Activated naive CD8-positive, alpha-beta T cell treated with anti-CD3 and anti-CD28 coated beads, Interleukin-2, amount 10 ng/mL, durations not matched to agents 7 days and 5 days (primary cell): ENCODE measurements at regions not wholly inside any gene's neighbourhood (a gene's known extent, or its start where the extent isn't known, plus 50 kb on each side); places are given as distances from the start of the nearest gene placed in this dataset.

Experiments
- ATAC-seq: fragments of 150-1000 bp; cut with Tn5 transposase; one replicate; pipeline ENCODE4 v1.10.0; 2021; ENCODE audit warnings: low read depth, moderate library complexity
- POLR2A ChIA-PET: fragments of 350-600 bp; sonication (Branson Sonifier 250); formaldehyde crosslinking; loops from one replicate; lab custom pipeline; 2021; ENCODE audit warnings: antibody characterized with exemption; lab: Charles Lee
- DNase-seq: peaks from one replicate; pipeline ENCODE4 v3.0.0; 2021
- H3K27ac Mint-ChIP-seq: one replicate; pipeline ENCODE4 v1.8.0; 2022; ENCODE audit warnings: mild to moderate bottlenecking, mixed read lengths
- H3K27me3 Mint-ChIP-seq: one replicate; pipeline ENCODE4 v1.8.0; 2022; ENCODE audit warnings: mild to moderate bottlenecking, moderate library complexity, mixed read lengths
- H3K36me3 Mint-ChIP-seq: one replicate; pipeline ENCODE4 v1.8.0; 2021; ENCODE audit warnings: mild to moderate bottlenecking, mixed read lengths
- H3K4me1 Mint-ChIP-seq: one replicate; pipeline ENCODE4 v1.8.0; 2021; ENCODE audit warnings: mixed read lengths
- H3K4me3 Mint-ChIP-seq: one replicate; pipeline ENCODE4 v1.8.0; 2022; ENCODE audit warnings: mild to moderate bottlenecking, moderate library complexity, mixed read lengths
- H3K9me3 Mint-ChIP-seq: one replicate; pipeline ENCODE4 v1.8.0; 2021; ENCODE audit warnings: mixed read lengths

DNA sequence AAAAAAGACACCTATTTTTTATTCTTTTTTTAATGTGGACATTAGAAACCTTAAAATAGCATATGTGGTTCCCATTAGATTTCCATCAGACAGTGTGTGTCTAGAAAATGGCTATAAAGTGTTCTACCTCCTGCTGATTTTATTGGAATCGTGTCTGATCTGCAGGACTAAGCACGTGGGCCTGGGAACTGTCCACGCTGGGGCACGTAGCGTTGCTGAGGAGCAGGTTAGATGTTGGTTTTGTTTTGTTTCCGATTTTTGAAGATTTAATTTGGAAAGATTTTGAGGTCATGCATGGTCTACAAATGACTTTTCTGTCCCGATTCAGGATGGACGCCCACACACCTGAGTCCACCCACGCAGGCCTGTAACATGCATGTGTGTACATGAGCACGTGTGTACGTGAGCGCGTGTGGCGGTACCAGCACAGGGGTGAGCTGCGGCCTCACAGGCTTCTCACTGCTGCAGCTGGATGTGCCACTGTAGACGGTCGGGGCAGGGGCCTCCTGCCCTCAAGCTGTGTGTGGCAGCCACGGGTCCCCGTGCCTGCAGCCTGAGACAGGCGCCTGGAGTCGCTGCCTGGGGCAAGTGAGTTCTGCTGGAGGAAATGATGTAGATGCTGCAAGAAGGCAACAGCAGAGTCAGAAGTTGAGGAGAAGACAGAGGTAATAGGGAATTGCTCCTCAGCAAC lies 99.7 kb upstream of the CTDP1 start:
- Mint-ChIP-seq H3K4me1 (peaks cover 11% of the 10 kb centered on the region), H3K27ac (no peak overlapping the region), H3K27me3 (no peaks in the 10 kb centered on the region), H3K4me3 (no peak overlapping the region), H3K36me3 (no peaks in the 10 kb centered on the region), H3K9me3 (no peaks in the 10 kb centered on the region)
- ATAC-seq: no peak
- DNase-seq: peak; percentile 28
- POLR2A ChIA-PET: no interaction called here

- Mint-ChIP-seq H3K27ac (no peak overlapping the region), H3K4me3 (no peak overlapping the region), H3K27me3 (no peaks in the 10 kb centered on the region), H3K4me1 (peaks cover 4% of the 10 kb centered on the region), H3K36me3 (no peaks in the 10 kb centered on the region), H3K9me3 (no peaks in the 10 kb centered on the region)
- DNase-seq: peak; percentile 23
- POLR2A ChIA-PET: no interaction called here
- ATAC-seq: no peak
Measured at GRCh38 chr18:79580498-79581171, 99.0 kb upstream of the CTDP1 start.

DNA sequence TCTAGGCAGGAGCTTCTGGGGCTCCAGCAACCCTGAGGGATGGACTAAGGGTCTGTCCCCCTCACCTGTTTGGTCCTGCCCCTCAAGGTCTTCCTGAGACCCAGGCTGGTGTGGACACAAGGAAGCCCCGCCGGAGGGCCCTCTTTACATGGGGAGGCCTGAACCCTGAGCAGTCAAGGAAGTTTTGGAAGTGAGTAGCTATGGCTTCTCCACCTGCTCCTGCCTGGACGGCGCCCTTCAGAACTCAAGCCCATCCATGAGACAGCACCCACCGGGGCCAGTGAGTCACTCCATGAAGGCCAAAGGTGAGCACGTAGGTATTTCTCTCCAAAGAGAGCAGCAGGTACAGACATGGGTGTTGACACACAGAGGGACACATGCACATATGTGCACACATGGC lies 98.2 kb upstream of the CTDP1 start:
- no peaks in the 10 kb centered on the region for H3K27me3 Mint-ChIP-seq
- DNase-seq (peak; percentile 12), ATAC-seq (no peak)
- peaks cover 2% of the 10 kb centered on the region for H3K4me1 Mint-ChIP-seq
- no peaks in the 10 kb centered on the region for H3K9me3 Mint-ChIP-seq
- no peak overlapping the region for H3K4me3 Mint-ChIP-seq
- POLR2A ChIA-PET: no interaction called here
- no peaks in the 10 kb centered on the region for H3K36me3 Mint-ChIP-seq
- H3K27ac Mint-ChIP-seq: no peak overlapping the region

DNA sequence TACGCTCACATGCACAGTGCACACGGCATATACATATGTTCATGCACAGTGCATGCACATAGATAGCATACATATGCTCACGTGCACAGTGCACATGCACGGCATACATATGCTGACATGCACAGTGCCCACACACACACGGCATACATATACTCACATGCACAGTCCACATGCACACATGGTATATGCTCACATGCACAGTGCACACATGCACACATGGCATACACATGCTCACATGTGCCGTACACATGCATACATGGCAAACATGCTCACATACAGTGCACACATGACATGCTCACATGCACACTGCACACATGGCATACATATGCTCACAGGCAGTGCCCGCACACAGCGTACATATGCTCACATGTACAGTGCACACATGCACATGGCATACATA lies 97.7 kb upstream of the CTDP1 start:
- POLR2A ChIA-PET: no interaction called here
- no peaks in the 10 kb centered on the region for H3K9me3 Mint-ChIP-seq
- H3K27me3 Mint-ChIP-seq: no peaks in the 10 kb centered on the region
- DNase-seq: peak; percentile 10
- H3K36me3 Mint-ChIP-seq: no peaks in the 10 kb centered on the region
- ATAC-seq: no peak
- H3K27ac Mint-ChIP-seq: no peak overlapping the region
- H3K4me3 Mint-ChIP-seq: no peak overlapping the region
- H3K4me1 Mint-ChIP-seq: peaks cover 2% of the 10 kb centered on the region

- POLR2A ChIA-PET: no interaction called here
- no peaks in the 10 kb centered on the region for H3K36me3 Mint-ChIP-seq
- H3K4me3 Mint-ChIP-seq: no peak overlapping the region
- no peaks in the 10 kb centered on the region for H3K27me3 Mint-ChIP-seq
- H3K4me1 Mint-ChIP-seq: peaks cover 2% of the 10 kb centered on the region
- DNase-seq: no peak
- ATAC-seq: no peak
- no peak overlapping the region for H3K27ac Mint-ChIP-seq
- H3K9me3 Mint-ChIP-seq: no peaks in the 10 kb centered on the region
Measured at GRCh38 chr18:79582978-79583377, 96.6 kb upstream of the CTDP1 start.

- Mint-ChIP-seq H3K4me3 (no peak overlapping the region), H3K27me3 (no peaks in the 10 kb centered on the region), H3K9me3 (no peaks in the 10 kb centered on the region), H3K27ac (peak overlapping the region; percentile 58), H3K36me3 (no peaks in the 10 kb centered on the region), H3K4me1 (peaks cover 2% of the 10 kb centered on the region)
- POLR2A ChIA-PET: no interaction called here
- DNase-seq (peak; percentile 14), ATAC-seq (no peak)
Measured at GRCh38 chr18:79583426-79583825, 96.2 kb upstream of the CTDP1 start.

GRCh38 chr18:79583984-79584401 lies 95.6 kb upstream of the CTDP1 start:
- Mint-ChIP-seq H3K27me3 (no peaks in the 10 kb centered on the region), H3K36me3 (no peaks in the 10 kb centered on the region), H3K27ac (no peak overlapping the region), H3K9me3 (no peaks in the 10 kb centered on the region), H3K4me3 (no peak overlapping the region), H3K4me1 (peaks cover 2% of the 10 kb centered on the region)
- POLR2A ChIA-PET: no interaction called here
- DNase-seq (peak; percentile 24), ATAC-seq (no peak)

- no peaks in the 10 kb centered on the region for H3K27me3 Mint-ChIP-seq
- ATAC-seq: no peak
- no peak overlapping the region for H3K4me3 Mint-ChIP-seq
- H3K9me3 Mint-ChIP-seq: no peaks in the 10 kb centered on the region
- peaks cover 2% of the 10 kb centered on the region for H3K4me1 Mint-ChIP-seq
- no peaks in the 10 kb centered on the region for H3K36me3 Mint-ChIP-seq
- H3K27ac Mint-ChIP-seq: no peak overlapping the region
- peak; percentile 27 for DNase-seq
- POLR2A ChIA-PET: no interaction called here
Measured at GRCh38 chr18:79584491-79585394, 94.9 kb upstream of the CTDP1 start.

DNA sequence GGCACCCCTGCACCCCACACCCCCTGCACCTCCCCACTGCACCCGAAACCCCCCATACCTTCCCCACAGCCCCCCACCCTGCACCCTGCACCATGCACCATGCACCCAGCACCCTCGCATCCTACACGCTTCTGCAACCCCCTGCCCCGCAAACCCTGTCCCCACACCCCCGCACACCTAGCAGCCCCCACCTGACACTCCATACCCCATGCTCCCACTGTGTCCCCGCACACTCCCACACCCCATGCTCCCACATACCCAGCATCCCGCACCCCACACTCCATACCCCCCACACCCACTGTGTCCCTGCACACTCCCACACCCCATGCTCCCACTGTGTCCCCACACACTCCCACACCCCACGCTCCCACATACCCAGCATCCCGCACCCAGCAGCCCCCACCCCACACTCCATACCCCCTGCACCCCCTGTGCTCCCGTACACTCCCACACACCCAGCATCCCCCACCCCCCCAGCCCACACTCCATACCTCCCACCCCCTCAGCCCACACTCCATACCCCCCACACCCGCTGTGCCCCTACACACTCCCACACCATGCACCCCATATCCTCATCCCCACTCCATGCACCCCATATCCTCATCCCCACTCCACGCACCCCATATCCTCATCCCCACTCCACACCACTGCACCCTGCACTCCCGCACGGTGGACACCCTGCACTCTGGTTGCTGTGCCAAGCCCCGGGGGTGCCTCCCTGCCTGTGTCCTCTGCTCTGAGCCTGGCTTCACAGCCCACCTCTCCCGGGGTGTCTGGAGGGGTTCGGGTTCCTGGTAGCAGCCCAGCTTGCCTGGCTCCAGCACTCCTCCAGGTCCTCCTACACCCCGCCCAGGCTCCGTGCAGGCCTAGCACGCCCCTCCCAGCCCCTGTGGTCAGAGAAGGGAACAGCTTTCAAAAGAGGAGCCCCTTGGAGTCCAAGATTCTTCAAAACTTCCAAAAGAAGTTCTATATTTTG lies 93.9 kb upstream of the CTDP1 start:
- Mint-ChIP-seq H3K36me3 (no peaks in the 10 kb centered on the region), H3K9me3 (no peaks in the 10 kb centered on the region), H3K4me3 (no peak overlapping the region), H3K4me1 (peaks cover 2% of the 10 kb centered on the region), H3K27ac (no peak overlapping the region), H3K27me3 (no peaks in the 10 kb centered on the region)
- DNase-seq (peak; percentile 20), ATAC-seq (no peak)
- POLR2A ChIA-PET: no interaction called here

DNA sequence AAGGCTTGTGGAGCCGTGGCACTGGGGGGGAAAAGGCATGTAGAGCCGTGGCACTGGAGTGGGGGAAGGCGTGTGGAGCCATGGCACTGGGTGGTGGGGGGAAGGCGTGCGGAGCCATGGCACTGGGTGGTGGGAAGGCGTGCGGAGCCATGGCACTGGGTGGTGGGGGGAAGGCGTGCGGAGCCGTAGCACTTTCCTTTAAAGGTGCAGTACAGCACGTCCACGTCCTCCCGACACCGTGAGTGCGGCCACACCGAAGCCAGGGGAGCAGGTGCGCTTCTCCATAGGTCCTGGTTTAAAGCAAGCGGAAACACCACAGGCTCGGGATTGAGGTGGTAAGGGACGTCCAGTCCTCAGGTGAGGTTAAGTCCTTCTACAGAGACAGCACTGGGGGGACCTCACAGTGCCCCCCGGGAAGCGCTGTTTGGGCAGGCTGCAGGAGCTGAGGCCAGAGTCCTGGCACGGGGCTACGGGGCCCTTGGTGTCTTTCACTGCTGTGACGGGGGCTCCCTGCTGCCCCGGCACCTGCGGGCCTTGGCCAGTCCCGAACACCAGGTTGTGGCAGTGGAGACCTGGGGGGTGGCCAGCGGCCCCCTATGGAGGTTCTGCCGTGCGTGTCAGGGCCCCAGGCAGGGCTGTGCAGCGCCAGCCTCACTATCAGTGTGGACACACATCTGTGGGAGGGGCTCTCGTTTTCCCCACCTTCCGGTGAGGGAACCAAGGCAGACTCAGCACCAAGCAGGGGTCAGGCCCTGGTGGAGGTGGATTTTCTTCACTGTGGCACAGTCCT lies 93.0 kb upstream of the CTDP1 start:
- no peaks in the 10 kb centered on the region for H3K9me3 Mint-ChIP-seq
- H3K4me3 Mint-ChIP-seq: no peak overlapping the region
- H3K27me3 Mint-ChIP-seq: peaks cover 4% of the 10 kb centered on the region
- ATAC-seq (no peak), DNase-seq (peak; percentile 21)
- POLR2A ChIA-PET: no interaction called here
- no peaks in the 10 kb centered on the region for H3K36me3 Mint-ChIP-seq
- H3K27ac Mint-ChIP-seq: no peak overlapping the region
- peaks cover 2% of the 10 kb centered on the region for H3K4me1 Mint-ChIP-seq

DNA sequence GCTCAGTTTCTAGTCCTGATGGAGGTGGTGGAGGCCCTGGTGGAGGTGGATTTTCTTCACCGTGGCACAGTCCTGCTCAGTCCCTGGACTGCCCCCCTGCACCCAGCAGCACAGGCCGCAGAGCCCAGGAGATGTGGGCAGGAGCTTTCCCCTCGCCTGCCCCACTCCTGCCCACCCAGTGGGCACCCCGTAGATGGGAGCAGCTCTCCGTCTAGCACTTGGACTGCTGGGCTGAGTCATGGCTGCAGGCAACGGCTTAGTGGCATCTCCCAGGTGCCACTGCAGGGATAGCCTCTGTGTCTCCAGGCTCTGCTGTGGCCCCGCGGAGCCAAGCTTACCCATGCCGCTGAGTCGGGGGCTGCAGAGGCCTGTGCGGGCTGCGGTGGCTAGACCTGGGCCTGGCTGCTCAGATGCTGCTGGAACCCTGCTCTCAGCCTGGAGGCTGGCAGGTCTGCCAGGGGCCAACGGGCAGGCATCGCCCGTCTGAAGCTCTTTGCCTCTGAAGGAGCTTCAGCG lies 92.3 kb upstream of the CTDP1 start:
- peaks cover 9% of the 10 kb centered on the region for H3K27me3 Mint-ChIP-seq
- H3K27ac Mint-ChIP-seq: no peak overlapping the region
- H3K4me1 Mint-ChIP-seq: peaks cover 2% of the 10 kb centered on the region
- DNase-seq: peak; percentile 25
- no peaks in the 10 kb centered on the region for H3K9me3 Mint-ChIP-seq
- no peaks in the 10 kb centered on the region for H3K36me3 Mint-ChIP-seq
- no peak for ATAC-seq
- POLR2A ChIA-PET: no interaction called here
- no peak overlapping the region for H3K4me3 Mint-ChIP-seq
